Mucosa of descending colon (tissue), 3 donors: ENCODE measurements at regions not wholly inside any gene's neighbourhood (a gene's known extent, or its start where the extent isn't known, plus 50 kb on each side); places are given as distances from the start of the nearest gene placed in this dataset.
A peak's percentile ranks its signal among the peaks of the same experiment; 100 is the strongest.

Experiments
- ATAC-seq: fragments of 200-7000 bp; cut with Tn5 transposase; one replicate; pipeline ENCODE4 v1.9.1; 2020; ENCODE audit warnings: mild to moderate bottlenecking, moderate library complexity
- DNase-seq, 3 donors: peaks; one replicate each; pipeline ENCODE4 v3.0.0-alpha.2; 2020
- H3K36me3 ChIP-seq: fragments of 200-600 bp; one replicate; pipeline ENCODE4 v1.8.0; 2021; ENCODE audit warnings: low read depth, mild to moderate bottlenecking
- H3K4me1 ChIP-seq: fragments of 200-600 bp; one replicate; pipeline ENCODE4 v1.8.0; 2021; ENCODE audit warnings: low read depth, mild to moderate bottlenecking
- H3K4me3 ChIP-seq: fragments of 200-600 bp; one replicate; pipeline ENCODE4 v1.8.0; 2021; ENCODE audit warnings: mild to moderate bottlenecking
- H3K9me3 ChIP-seq: fragments of 200-600 bp; one replicate; pipeline ENCODE4 v1.8.0; 2021; ENCODE audit warnings: mild to moderate bottlenecking
- intact Hi-C, 2 donors: fragments of 100-400 bp; cut with DNase I in 1 of 2; cut with micrococcal nuclease in 1 of 2; formaldehyde crosslinking; loops; one replicate each; pipeline versions ENCODE4 v1.11.0 to v1.11.1; 2022; cut with DNase I, micrococcal nuclease
- TF ChIP-seq, protein P1 (sequence below): fragments of 200-600 bp; IDR thresholded peaks from one replicate; pipeline ENCODE4 v1.8.0; 2022; ENCODE audit warnings: antibody characterized with exemption, mild to moderate bottlenecking
- donor health status: DM: no; HTN: no; CAD: no; lungs with moderate emphysema.
- donor health status: DM: no; HTN: no; CAD: no.
- donor health status: DM: no; HTN: yes; CAD: no.

DNA sequence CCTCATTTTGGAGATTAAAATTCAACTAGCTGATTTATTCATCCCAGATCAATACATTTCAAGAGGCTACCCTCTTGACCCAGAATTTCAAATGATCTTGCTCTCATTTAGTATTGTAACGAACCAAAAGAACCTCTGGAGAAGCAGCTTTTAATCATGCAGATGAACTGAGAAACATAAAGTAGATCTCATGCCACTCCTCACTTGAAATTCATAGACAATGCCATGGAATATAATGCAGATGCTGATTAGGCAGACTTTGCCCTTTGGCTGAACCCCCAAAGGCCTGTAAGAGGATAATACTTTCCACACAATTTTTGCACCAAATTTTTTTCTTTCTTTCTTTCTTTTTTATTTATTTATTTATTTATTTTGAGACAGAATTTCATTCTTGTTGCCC, 358.3 kb downstream of the NEK10 start:
- TF ChIP-seq, protein P1, sequence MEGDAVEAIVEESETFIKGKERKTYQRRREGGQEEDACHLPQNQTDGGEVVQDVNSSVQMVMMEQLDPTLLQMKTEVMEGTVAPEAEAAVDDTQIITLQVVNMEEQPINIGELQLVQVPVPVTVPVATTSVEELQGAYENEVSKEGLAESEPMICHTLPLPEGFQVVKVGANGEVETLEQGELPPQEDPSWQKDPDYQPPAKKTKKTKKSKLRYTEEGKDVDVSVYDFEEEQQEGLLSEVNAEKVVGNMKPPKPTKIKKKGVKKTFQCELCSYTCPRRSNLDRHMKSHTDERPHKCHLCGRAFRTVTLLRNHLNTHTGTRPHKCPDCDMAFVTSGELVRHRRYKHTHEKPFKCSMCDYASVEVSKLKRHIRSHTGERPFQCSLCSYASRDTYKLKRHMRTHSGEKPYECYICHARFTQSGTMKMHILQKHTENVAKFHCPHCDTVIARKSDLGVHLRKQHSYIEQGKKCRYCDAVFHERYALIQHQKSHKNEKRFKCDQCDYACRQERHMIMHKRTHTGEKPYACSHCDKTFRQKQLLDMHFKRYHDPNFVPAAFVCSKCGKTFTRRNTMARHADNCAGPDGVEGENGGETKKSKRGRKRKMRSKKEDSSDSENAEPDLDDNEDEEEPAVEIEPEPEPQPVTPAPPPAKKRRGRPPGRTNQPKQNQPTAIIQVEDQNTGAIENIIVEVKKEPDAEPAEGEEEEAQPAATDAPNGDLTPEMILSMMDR, result no peak
- intact Hi-C loops, result no loop called here
- no peaks in the 10 kb centered on the region for H3K36me3 ChIP-seq
- ATAC-seq, result no peak
- no peak for DNase-seq
- no peaks in the 10 kb centered on the region for H3K4me1 ChIP-seq
- H3K4me3 ChIP-seq, result no peak overlapping the region
- no peaks in the 10 kb centered on the region for H3K9me3 ChIP-seq

DNA sequence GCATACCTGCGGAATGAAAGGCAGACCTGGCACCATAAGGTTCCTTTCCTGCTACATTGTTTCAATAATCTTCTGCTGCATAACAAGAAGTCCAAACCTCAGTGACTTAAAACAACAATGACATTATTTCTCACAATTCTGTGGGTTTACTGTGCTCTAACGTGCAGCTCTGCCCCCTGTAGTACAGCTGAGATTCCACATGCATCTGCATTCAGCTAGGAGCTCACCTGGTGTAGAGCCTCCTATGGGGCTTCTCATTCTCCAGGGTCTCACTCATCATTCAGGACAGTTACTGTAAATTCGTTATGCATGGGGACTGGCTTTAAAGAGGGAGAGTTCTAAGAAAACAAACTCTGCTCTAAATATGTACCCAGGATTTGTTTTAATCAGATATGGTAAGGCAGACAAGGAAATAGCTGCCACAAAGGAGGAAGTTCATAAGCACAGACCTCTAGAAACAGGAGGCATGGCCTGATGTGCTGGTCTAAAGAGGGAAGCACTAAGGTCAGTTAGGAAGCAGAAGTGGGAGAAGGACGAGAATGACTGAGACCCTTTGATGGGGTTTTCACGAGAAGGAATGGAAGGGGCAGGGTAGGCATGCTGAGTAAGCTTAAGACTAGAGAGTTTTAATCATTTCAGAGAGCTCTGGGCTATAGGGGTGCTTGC, 347.0 kb downstream of the NEK10 start:
- no peaks in the 10 kb centered on the region for H3K4me1 ChIP-seq
- TF ChIP-seq, protein P1, result no peak
- ATAC-seq, result peak; percentile 34

DNA sequence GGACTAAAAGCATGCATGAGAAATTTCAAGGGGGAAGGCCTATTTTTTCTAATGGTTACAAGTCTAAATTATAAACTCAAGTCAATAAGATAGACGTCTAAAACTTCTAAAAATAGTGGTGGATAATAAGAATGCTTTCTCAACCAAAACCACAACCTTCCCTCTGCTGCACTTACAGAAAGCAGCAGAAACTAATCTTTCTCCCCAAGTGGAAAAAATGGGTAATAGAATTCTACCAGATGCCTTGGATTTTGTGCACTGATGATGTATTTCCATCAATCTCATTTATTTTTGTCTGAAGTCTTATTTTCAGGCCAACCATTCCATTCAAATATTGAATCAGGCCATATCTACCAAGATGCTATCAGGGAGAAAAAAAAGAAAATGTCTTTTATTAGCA, 344.7 kb downstream of the NEK10 start:
- DNase-seq (no peak), ATAC-seq (no peak)
- Histone ChIP-seq H3K4me1 (no peaks in the 10 kb centered on the region), H3K4me3 (no peak overlapping the region), H3K9me3 (no peaks in the 10 kb centered on the region), H3K36me3 (no peaks in the 10 kb centered on the region)
- intact Hi-C loops, result no loop called here
- TF ChIP-seq, protein P1, result no peak

More for the DNA sequence above, 347.0 kb downstream of the NEK10 start:
- Histone ChIP-seq H3K36me3 (no peaks in the 10 kb centered on the region), H3K4me3 (no peak overlapping the region), H3K9me3 (no peaks in the 10 kb centered on the region)
- no peak for DNase-seq
- intact Hi-C loops, result no loop called here

DNA sequence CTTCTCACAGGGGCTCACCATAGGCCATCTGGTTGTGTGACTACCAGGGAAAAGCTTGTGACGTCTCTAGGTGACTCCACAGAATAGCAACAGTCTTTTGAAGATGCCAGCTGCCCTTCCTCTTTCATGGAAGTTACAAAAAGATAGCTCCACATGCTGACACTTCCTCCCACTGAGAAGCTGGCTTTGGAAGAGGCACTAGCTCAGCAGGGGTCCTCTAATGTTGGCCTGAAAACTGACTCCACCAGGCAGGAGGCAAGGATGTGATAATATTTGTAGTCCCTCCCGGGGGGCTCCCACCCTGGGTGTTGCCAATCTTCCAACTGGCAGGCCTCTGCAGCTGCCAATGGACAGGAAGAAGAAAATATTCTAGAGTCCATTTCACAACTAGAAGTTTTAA, 343.5 kb downstream of the NEK10 start:
- Histone ChIP-seq H3K36me3 (no peaks in the 10 kb centered on the region), H3K4me3 (no peak overlapping the region), H3K4me1 (no peaks in the 10 kb centered on the region), H3K9me3 (no peaks in the 10 kb centered on the region)
- DNase-seq, result no peak
- intact Hi-C loops, result no loop called here
- TF ChIP-seq, protein P1, result no peak
- ATAC-seq, result no peak

DNA sequence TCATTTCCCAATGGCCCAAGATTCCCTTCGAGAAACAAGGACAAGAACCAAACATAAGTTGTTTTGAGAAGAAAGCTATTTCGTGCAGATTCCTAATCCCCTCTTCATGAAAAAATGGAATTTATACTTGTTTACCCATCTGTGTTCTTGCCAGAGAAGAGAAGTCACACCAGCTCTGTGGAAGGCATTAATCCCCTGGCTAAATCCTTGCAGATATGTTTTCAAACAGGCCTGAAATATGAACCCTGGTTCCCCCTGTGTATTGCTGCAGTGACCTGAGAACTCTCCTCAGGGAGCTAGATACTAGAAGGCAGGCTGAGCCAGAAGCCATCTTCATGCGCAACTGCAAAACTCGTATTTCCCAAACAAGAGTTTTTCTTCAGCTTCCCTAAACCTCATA, 337.7 kb downstream of the NEK10 start:
- no peak for DNase-seq
- Histone ChIP-seq H3K4me3 (no peak overlapping the region), H3K9me3 (no peaks in the 10 kb centered on the region), H3K36me3 (no peaks in the 10 kb centered on the region), H3K4me1 (no peaks in the 10 kb centered on the region)
- no peak for ATAC-seq
- intact Hi-C loops, result no loop called here
- TF ChIP-seq, protein P1, result no peak

DNA sequence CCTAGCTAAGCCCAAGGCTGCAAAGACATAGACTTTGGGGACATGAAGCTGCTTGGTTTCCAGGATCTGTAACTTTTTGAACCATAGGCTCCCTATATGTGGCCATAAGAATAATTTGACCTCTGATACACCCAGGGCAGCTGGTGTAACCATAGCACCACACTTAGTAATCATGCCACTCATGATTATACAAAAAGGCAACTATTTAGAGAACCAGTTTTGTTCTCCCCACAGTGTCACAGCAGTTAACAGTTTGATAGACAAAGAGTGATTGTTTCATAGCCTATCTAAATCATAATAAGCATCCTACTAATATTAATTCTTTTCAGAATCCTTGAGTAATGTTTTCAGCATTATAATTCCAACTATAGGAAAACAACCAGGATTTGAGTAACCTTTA, 334.9 kb downstream of the NEK10 start:
- H3K36me3 ChIP-seq, result no peaks in the 10 kb centered on the region
- ATAC-seq, result no peak
- H3K9me3 ChIP-seq, result no peaks in the 10 kb centered on the region
- intact Hi-C loops, result no loop called here
- TF ChIP-seq, protein P1, result no peak
- H3K4me3 ChIP-seq, result no peak overlapping the region
- no peak for DNase-seq
- H3K4me1 ChIP-seq, result no peaks in the 10 kb centered on the region
